Calu3 (cell line): ENCODE measurements at regions not wholly inside any gene's neighbourhood (a gene's known extent, or its start where the extent isn't known, plus 50 kb on each side); places are given as distances from the start of the nearest gene placed in this dataset.

Experiments used
- BruUV-seq: library from RNA; stranded (reverse); fragments of 400-500 nt; replicated peaks from 2 replicates; lab custom pipeline; 2021; lab: Mats Ljungman, UMichigan
- CTCF ChIA-PET: fragments of 300-600 bp; sonication (Branson Sonifier 250); formaldehyde crosslinking; loops from one replicate; lab custom pipeline; 2022; ENCODE audit warnings: antibody characterized with exemption; lab: Charles Lee
- DNase-seq: peaks from one replicate; pipeline ENCODE4 v3.0.0; 2022
- H3K27ac Mint-ChIP-seq: one replicate; pipeline ENCODE4 v1.8.0; 2022; ENCODE audit warnings: mixed read lengths; ENCODE audit not compliant: unreplicated experiment
- H3K27me3 Mint-ChIP-seq: one replicate; pipeline ENCODE4 v1.8.0; 2022; ENCODE audit warnings: mixed read lengths; ENCODE audit not compliant: unreplicated experiment
- H3K36me3 Mint-ChIP-seq: one replicate; pipeline ENCODE4 v1.8.0; 2022; ENCODE audit warnings: mild to moderate bottlenecking, moderate library complexity, mixed read lengths; ENCODE audit not compliant: insufficient read depth, unreplicated experiment
- H3K4me1 Mint-ChIP-seq: one replicate; pipeline ENCODE4 v1.8.0; 2022; ENCODE audit warnings: mild to moderate bottlenecking, low read depth, mixed read lengths; ENCODE audit not compliant: unreplicated experiment
- H3K4me3 Mint-ChIP-seq: one replicate; pipeline ENCODE4 v1.8.0; 2022; ENCODE audit warnings: mild to moderate bottlenecking, low read depth, moderate library complexity, mixed read lengths; ENCODE audit not compliant: unreplicated experiment
- H3K9me3 Mint-ChIP-seq: one replicate; pipeline ENCODE4 v1.8.0; 2022; ENCODE audit warnings: low read depth, mixed read lengths; ENCODE audit not compliant: unreplicated experiment
- intact Hi-C: fragments of 100-400 bp; cut with micrococcal nuclease; formaldehyde crosslinking; loops from one replicate; pipeline ENCODE4 v1.10.0; 2022; ENCODE audit not compliant: unreplicated experiment
- TF ChIP-seq, protein P1 (sequence below): fragments of 200-600 bp; IDR thresholded peaks from one replicate; pipeline ENCODE4 v1.8.0; 2022; ENCODE audit warnings: antibody characterized with exemption; ENCODE audit not compliant: unreplicated experiment

DNA sequence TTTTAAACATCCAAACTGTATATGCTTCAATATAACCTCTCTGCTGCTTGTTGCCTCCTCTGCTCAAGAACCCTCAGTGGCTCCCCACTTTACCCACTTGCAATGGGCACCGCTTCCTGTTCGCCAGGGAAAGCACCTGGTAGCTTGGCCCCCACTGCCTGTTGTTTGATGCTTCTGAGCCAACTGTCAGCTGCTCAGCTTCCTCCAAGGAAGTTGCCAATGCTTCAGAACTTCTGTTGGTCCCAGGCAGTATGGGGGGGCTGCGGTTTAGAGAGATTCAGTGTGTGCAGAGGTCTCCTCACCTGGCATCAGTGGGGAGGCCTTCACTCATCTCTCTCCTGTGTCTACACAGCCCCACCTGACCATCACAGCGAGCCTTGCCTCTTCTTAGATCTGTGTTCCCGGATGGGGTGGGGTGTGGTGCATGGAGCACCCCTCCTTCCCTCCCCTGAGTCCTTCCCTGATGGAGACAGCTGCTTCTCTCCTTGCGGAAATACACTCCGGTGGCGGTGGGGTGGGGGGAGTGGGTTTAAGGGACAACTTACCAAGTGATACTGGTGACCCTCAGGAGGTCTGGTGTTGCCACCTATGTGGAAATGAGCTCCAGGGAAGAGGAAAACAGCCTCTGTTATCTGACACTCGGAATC lies 308.1 kb downstream of the CDH26 start:
- no peak overlapping the region for H3K27ac Mint-ChIP-seq
- no peak for DNase-seq
- no peaks in the 10 kb centered on the region for H3K4me1 Mint-ChIP-seq
- intact Hi-C loops, result loop anchor here (10.0 kb wide), 1 partner anchor 131 kb away; no protein-coding TSS in a partner anchor
- H3K9me3 Mint-ChIP-seq, result no peaks in the 10 kb centered on the region
- CTCF ChIA-PET, result no interaction called here
- H3K36me3 Mint-ChIP-seq, result no peaks in the 10 kb centered on the region
- H3K27me3 Mint-ChIP-seq, result peaks cover 10% of the 10 kb centered on the region
- TF ChIP-seq, protein P1, sequence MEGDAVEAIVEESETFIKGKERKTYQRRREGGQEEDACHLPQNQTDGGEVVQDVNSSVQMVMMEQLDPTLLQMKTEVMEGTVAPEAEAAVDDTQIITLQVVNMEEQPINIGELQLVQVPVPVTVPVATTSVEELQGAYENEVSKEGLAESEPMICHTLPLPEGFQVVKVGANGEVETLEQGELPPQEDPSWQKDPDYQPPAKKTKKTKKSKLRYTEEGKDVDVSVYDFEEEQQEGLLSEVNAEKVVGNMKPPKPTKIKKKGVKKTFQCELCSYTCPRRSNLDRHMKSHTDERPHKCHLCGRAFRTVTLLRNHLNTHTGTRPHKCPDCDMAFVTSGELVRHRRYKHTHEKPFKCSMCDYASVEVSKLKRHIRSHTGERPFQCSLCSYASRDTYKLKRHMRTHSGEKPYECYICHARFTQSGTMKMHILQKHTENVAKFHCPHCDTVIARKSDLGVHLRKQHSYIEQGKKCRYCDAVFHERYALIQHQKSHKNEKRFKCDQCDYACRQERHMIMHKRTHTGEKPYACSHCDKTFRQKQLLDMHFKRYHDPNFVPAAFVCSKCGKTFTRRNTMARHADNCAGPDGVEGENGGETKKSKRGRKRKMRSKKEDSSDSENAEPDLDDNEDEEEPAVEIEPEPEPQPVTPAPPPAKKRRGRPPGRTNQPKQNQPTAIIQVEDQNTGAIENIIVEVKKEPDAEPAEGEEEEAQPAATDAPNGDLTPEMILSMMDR, result no peak
- no TSS peak for BruUV-seq
- H3K4me3 Mint-ChIP-seq, result no peak overlapping the region

DNA sequence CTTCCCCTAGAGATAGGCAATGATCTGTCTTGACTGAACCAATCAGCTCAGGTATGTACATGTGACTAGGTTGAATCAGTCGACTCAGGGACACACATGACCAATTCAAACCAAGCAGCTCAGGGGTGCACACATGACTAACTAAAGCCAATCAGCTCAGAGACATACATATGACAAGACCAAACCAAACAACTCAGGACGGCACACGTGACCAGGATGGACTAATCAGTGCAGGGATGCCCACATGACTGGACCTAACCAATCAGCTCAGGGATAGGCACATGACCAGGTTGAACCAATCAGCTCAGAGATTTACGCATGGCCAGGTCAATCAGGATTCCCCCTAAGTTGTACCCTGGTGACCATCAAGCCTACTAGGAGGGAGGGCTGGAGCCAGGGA lies 310.3 kb downstream of the CDH26 start:
- no TSS peak for BruUV-seq
- intact Hi-C loops, result loop anchor here (10.0 kb wide), 1 partner anchor 134 kb away; no protein-coding TSS in a partner anchor
- Mint-ChIP-seq H3K4me3 (no peak overlapping the region), H3K36me3 (no peaks in the 10 kb centered on the region), H3K27me3 (peaks cover 10% of the 10 kb centered on the region), H3K27ac (no peak overlapping the region), H3K4me1 (no peaks in the 10 kb centered on the region), H3K9me3 (no peaks in the 10 kb centered on the region)
- CTCF ChIA-PET, result interaction anchor here (0.5 kb wide), 1 partner anchor 442 kb away, joined by 3 read pairs; no protein-coding TSS in a partner anchor
- TF ChIP-seq, protein P1, result no peak
- no peak for DNase-seq

DNA sequence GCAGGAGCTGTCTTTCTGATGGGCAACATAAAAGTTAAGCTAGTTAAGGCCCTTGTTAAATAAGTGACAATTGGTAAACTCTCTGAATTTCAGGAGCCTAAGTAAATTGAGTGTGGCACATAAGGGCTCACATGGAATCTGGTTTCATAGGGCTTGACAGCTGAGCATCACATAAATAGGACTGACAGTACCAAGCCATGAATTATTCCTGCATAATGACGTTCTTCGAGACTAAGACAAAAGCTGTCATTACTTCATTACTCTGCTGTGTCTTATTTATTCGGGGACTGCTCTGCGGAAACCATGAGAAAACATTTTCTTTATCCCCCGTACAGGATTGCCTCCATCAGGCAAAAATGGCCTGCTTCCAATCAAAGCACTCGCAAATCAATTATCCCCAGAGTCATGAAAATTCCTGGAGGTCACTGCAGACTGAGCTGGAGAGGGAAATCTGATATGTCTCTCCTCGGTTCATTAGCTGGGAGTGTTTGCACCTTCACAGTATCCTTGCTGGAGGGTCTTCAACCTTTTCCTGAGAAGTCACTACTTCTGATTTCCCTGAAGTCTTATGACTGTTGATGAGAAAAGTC lies 311.4 kb downstream of the CDH26 start:
- H3K4me3 Mint-ChIP-seq, result no peak overlapping the region
- H3K27me3 Mint-ChIP-seq, result peaks cover 4% of the 10 kb centered on the region
- no peaks in the 10 kb centered on the region for H3K36me3 Mint-ChIP-seq
- H3K9me3 Mint-ChIP-seq, result no peaks in the 10 kb centered on the region
- CTCF ChIA-PET, result no interaction called here
- intact Hi-C loops, result loop anchor here (10.0 kb wide), 1 partner anchor 135 kb away; no protein-coding TSS in a partner anchor
- DNase-seq, result no peak
- no peaks in the 10 kb centered on the region for H3K4me1 Mint-ChIP-seq
- no peak overlapping the region for H3K27ac Mint-ChIP-seq
- no TSS peak for BruUV-seq
- TF ChIP-seq, protein P1, result no peak

DNA sequence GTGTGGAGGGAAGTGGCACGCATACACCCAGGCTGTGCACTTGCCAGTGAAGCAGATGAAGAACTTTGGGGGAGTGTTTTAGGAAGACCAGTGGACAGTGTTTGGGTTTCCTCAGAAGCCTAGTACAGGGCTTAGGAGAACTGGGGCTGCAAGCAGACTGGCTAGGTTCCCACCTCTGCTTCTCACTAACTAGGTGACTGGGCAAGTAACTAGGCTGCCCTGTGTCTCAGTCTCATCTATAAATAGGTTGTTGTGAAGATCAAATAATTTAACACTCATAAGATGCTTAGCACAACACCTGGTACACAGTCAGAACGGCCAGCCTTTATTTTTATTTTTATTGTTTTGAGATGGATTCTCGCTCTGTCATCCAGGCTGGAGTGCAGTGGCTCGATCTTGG lies 312.1 kb downstream of the CDH26 start:
- TF ChIP-seq, protein P1, result no peak
- no peaks in the 10 kb centered on the region for H3K9me3 Mint-ChIP-seq
- H3K36me3 Mint-ChIP-seq, result no peaks in the 10 kb centered on the region
- no peaks in the 10 kb centered on the region for H3K27me3 Mint-ChIP-seq
- no TSS peak for BruUV-seq
- H3K4me3 Mint-ChIP-seq, result no peak overlapping the region
- CTCF ChIA-PET, result no interaction called here
- intact Hi-C loops, result no loop called here
- H3K4me1 Mint-ChIP-seq, result no peaks in the 10 kb centered on the region
- no peak overlapping the region for H3K27ac Mint-ChIP-seq
- DNase-seq, result no peak
